GM13976 (cell line): ENCODE measurements at regions not wholly inside any gene's neighbourhood (a gene's known extent, or its start where the extent isn't known, plus 50 kb on each side); places are given as distances from the start of the nearest gene placed in this dataset.

ENCODE experiments used
- DNase-seq: peaks from one replicate; pipeline ENCODE4 v3.0.0; 2012; ENCODE audit warnings: low spot score
- in situ Hi-C: fragments of 300-500 bp; cut with MboI; formaldehyde crosslinking; loops from one replicate; pipeline ENCODE4 v1.12.0; 2022; ENCODE audit warnings: low sequenced_read_pairs, mixed read lengths, inconsistent platforms; ENCODE audit not compliant: unreplicated experiment
- TF ChIP-seq, protein P1 (sequence below): IDR thresholded peaks from 2 replicates; pipeline ENCODE4 v1.5.1; 2012; ENCODE audit warnings: borderline replicate concordance, mild to moderate bottlenecking; ENCODE audit not compliant: insufficient read depth; ENCODE audit errors: extremely low read depth, missing control alignments, control extremely low read depth

DNA sequence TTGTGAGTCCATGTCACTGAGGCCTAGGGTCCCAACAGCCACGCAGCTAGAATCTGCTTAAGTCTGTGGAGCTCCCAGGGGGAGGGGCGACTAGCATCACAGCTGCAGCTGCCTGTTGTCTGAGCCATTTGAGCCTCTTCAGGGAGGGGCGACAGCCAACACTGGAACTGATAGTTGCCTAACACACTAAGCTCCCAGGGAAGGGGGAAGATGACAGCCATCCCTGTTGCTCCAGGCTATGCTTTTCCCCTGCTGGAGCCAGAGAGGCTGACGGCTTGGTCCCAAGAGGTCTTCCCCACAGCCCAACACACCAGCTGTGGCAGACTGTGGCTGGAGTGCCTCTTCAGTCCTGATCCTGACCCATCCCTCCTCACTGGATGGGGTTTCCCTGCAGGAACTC is 817.5 kb downstream of the NXPH1 start:
- TF ChIP-seq, protein P1, sequence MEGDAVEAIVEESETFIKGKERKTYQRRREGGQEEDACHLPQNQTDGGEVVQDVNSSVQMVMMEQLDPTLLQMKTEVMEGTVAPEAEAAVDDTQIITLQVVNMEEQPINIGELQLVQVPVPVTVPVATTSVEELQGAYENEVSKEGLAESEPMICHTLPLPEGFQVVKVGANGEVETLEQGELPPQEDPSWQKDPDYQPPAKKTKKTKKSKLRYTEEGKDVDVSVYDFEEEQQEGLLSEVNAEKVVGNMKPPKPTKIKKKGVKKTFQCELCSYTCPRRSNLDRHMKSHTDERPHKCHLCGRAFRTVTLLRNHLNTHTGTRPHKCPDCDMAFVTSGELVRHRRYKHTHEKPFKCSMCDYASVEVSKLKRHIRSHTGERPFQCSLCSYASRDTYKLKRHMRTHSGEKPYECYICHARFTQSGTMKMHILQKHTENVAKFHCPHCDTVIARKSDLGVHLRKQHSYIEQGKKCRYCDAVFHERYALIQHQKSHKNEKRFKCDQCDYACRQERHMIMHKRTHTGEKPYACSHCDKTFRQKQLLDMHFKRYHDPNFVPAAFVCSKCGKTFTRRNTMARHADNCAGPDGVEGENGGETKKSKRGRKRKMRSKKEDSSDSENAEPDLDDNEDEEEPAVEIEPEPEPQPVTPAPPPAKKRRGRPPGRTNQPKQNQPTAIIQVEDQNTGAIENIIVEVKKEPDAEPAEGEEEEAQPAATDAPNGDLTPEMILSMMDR, result no peak
- in situ Hi-C loops, result no loop called here
- no peak for DNase-seq

DNA sequence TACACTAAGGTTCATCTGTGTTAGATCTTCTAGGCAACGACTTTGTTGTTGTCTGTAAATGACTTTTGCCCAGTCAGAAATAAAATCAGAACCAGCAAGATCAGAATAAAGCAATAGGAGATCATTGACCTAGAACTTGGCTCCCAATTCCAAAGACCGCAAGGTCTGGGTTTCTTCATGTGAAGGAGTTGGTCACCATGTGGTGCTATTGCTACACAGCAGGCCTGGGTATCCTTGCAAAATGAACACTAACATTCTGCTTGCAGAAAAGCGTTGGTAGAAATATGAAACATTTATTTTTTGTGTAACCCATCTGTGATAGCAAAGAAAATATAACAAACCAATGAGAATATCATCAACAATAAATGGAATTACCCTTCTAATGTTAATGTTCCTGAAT is 831.0 kb downstream of the NXPH1 start:
- no peak for DNase-seq
- in situ Hi-C loops, result no loop called here
- TF ChIP-seq, protein P1, result no peak

DNA sequence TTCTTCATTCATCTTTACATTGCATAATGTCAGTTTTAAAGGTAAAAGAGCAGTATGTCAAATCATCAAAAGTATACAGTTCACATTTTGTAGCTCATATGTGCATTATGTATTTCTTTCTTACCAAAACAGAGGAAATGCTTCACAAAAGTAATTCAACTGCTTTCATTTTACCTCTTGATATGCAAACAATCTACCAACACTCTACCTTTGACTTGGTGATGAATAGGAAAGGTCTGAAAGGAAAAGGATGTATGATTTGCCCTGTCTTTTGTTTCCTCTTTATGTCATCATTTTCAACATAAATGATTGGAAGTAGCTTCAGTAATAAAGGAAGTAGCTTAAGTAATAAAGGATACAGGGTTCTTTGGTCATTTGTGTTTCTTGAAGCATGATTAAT is 846.7 kb downstream of the NXPH1 start:
- TF ChIP-seq, protein P1, result no peak
- in situ Hi-C loops, result no loop called here
- DNase-seq, result no peak

DNA sequence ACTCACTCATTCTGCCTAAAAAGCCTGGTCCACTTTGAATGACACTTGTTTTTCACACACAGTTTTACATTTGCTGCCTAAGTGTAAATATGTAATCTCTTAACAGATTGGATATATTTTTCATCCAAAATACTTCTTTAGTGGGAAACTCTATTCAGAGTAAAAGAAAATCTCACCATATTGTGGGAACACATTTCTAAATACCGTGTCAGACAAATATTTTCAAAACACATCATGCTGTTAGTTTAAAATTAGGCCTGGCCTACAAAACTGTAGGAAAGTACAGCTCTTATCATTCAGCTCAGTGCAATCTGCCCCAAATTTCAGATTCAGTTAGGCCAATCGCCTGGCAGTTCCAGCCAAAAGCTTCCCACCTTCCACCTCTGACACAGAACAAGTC is 849.8 kb downstream of the NXPH1 start:
- DNase-seq, result no peak
- TF ChIP-seq, protein P1, result no peak
- in situ Hi-C loops, result no loop called here

DNA sequence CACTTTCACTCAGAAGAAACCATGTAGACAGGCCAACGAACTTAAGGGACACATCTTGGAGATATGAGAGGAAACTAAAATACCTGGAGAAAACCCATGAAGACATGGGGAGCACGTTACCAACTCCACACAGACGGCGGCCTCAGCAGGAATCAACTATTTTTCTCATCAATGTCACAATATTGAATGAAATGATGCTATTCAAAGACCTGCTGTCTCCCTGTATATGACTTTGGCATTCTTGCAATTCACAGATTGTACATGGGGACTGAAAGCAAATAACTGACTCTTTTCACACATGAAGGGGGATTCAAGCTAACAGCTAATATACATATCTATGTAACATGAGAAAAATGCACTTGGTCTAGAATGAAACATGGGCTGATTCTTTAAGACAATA is 869.0 kb downstream of the NXPH1 start:
- TF ChIP-seq, protein P1, result no peak
- in situ Hi-C loops, result no loop called here
- no peak for DNase-seq

DNA sequence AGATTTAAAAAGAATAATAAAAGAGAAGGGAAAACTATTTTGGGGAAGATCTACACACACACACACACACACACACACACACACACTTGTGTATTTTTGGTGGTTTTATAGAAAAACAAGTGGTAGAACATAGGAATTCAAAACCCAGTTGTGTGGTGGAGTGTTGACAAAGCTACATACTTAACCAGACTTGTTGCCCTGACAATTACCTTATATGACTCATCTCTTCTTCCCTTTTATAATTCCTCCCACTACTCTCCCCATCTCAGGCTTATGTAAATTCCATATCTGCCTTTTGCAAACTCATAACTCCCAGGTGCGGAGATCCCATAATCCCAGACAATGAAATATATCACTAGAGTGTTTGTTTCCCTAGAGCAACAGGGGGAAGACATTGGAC is 873.7 kb downstream of the NXPH1 start:
- in situ Hi-C loops, result no loop called here
- no peak for DNase-seq
- TF ChIP-seq, protein P1, result no peak

DNA sequence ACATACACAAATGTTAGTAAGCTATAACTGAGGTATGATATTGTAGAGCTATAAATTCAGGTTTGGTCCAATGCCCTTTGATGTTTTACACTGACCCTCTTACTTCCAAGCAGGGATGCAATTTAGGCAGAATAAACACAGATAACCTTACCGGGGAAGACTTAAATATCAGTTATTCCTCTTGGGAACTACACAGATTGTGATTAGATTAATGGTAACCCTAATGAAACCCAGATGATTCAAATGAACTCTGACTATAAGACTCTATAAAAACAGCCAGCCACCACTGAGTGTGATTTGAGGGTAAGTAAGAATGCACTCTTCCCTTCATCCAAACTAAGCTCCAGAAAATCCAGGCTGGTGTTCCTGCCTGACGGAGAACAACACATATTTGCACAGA is 891.1 kb downstream of the NXPH1 start:
- no peak for DNase-seq
- TF ChIP-seq, protein P1, result no peak

More for the DNA sequence above, 891.1 kb downstream of the NXPH1 start:
- in situ Hi-C loops, result no loop called here
